Astrocyte of the cerebellum (primary cell): ENCODE measurements at regions not wholly inside any gene's neighbourhood (a gene's known extent, or its start where the extent isn't known, plus 50 kb on each side); places are given as distances from the start of the nearest gene placed in this dataset.
"Not testable (repeated sequence)": the region's sequence is repeated elsewhere in the genome, so short reads cannot be mapped to it uniquely, and the experiment has no call there.

ENCODE experiments used
- DNase-seq: peaks from one replicate; pipeline ENCODE4 v3.0.0-alpha.2; 2011; ENCODE audit warnings: low read depth
- H3K4me3 ChIP-seq: 2 replicates; pipeline ENCODE4 v1.5.1; 2011; ENCODE audit warnings: mild to moderate bottlenecking, low read depth, low read length, moderate library complexity
- CTCF ChIP-seq: IDR thresholded peaks from 2 replicates; pipeline ENCODE4 v1.5.1; 2012; ENCODE audit warnings: low read length, low read depth, moderate library complexity, mild to moderate bottlenecking; ENCODE audit errors: missing control alignments
- in situ Hi-C: cut with HindIII; loops from 2 replicates; pipeline ENCODE4 v1.10.0; 2017; ENCODE audit warnings: low sequenced_read_pairs

- no peak for DNase-seq
- in situ Hi-C loops, result no loop called here
- TF ChIP-seq CTCF, result no peak
- H3K4me3 ChIP-seq, result no peak overlapping the region
Measured at GRCh38 chr1:96522927-96523326, 198.7 kb upstream of the PTBP2 start.

- no peak for TF ChIP-seq CTCF
- H3K4me3 ChIP-seq, result no peak overlapping the region
- in situ Hi-C loops, result no loop called here
- no peak for DNase-seq
Measured at GRCh38 chr1:96524100-96524499, 197.5 kb upstream of the PTBP2 start.

GRCh38 chr1:96525657-96526557 lies 195.7 kb upstream of the PTBP2 start:
- DNase-seq, result no peak
- no peak overlapping the region for H3K4me3 ChIP-seq
- in situ Hi-C loops, result no loop called here
- no peak for TF ChIP-seq CTCF

- in situ Hi-C loops, H3K4me3 ChIP-seq, DNase-seq: not testable (repeated sequence)
Measured at GRCh38 chr1:96528672-96529071, 192.9 kb upstream of the PTBP2 start.

GRCh38 chr1:96533820-96534219 lies 187.8 kb upstream of the PTBP2 start:
- in situ Hi-C loops, result no loop called here
- no peak for TF ChIP-seq CTCF
- no peak overlapping the region for H3K4me3 ChIP-seq
- no peak for DNase-seq

- DNase-seq, result no peak
- in situ Hi-C loops, result no loop called here
- H3K4me3 ChIP-seq, result no peak overlapping the region
- TF ChIP-seq CTCF, result no peak
Measured at GRCh38 chr1:96536581-96536980, 185.0 kb upstream of the PTBP2 start.

GRCh38 chr1:96538111-96538641 lies 183.4 kb upstream of the PTBP2 start:
- no peak overlapping the region for H3K4me3 ChIP-seq
- in situ Hi-C loops, result no loop called here

More at GRCh38 chr1:96538111-96538641, 183.4 kb upstream of the PTBP2 start:
- TF ChIP-seq CTCF, result no peak
- DNase-seq, result no peak
